ENCODE measurements at regions not wholly inside any gene's neighbourhood (a gene's known extent, or its start where the extent isn't known, plus 50 kb on each side); places are given as distances from the start of the nearest gene placed in this dataset.

DNA sequence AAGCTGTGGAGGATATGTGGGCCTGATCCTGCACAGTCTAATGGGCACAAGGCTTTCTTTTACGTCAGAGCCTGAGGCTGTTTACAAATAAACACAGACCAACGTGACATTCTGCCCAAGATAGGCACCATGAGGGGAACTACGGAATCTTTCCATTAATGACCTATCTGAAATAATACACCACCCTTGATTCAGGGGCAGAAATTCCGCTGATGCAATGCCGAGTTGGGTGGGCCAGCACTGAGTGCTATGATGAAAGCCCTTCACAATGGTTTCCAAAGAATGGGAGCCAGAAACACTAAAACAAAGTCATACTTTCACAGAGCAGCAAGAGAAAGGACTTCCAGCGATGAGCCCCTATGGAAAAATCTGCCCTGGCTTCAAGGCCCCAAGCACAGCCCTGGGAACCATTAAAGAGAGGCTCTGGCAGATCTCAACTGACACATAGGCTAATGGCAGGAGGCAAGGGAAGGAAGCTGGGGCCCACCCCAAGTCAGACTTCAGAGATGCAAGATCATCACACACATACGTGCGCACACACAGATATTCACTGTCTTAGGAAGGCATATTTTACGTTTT, 72.2 kb upstream of the DLX6 start:
- no peaks in the 10 kb centered on the region for H3K4me1 ChIP-seq (ENCODE audit: insufficient read depth, poor library complexity, severe bottlenecking)
- TF ChIP-seq, protein P1, sequence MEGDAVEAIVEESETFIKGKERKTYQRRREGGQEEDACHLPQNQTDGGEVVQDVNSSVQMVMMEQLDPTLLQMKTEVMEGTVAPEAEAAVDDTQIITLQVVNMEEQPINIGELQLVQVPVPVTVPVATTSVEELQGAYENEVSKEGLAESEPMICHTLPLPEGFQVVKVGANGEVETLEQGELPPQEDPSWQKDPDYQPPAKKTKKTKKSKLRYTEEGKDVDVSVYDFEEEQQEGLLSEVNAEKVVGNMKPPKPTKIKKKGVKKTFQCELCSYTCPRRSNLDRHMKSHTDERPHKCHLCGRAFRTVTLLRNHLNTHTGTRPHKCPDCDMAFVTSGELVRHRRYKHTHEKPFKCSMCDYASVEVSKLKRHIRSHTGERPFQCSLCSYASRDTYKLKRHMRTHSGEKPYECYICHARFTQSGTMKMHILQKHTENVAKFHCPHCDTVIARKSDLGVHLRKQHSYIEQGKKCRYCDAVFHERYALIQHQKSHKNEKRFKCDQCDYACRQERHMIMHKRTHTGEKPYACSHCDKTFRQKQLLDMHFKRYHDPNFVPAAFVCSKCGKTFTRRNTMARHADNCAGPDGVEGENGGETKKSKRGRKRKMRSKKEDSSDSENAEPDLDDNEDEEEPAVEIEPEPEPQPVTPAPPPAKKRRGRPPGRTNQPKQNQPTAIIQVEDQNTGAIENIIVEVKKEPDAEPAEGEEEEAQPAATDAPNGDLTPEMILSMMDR (IDR thresholded peaks at IDR 0.05; ENCODE audit: poor library complexity, severe bottlenecking): no peak
- DNase-seq (ENCODE audit: low spot score): no peak
- H3K4me3 ChIP-seq (ENCODE audit: severe bottlenecking): no peak overlapping the region
- H3K9me3 ChIP-seq (ENCODE audit: severe bottlenecking): no peaks in the 10 kb centered on the region
- H3K36me3 ChIP-seq (ENCODE audit: low read depth): no peaks in the 10 kb centered on the region
- no peak overlapping the region for H3K27ac ChIP-seq (ENCODE audit: poor library complexity, severe bottlenecking)
- ATAC-seq (ENCODE audit: low read depth): no peak
- H3K27me3 ChIP-seq (ENCODE audit: insufficient read depth, poor library complexity, severe bottlenecking): no peaks in the 10 kb centered on the region

DNA sequence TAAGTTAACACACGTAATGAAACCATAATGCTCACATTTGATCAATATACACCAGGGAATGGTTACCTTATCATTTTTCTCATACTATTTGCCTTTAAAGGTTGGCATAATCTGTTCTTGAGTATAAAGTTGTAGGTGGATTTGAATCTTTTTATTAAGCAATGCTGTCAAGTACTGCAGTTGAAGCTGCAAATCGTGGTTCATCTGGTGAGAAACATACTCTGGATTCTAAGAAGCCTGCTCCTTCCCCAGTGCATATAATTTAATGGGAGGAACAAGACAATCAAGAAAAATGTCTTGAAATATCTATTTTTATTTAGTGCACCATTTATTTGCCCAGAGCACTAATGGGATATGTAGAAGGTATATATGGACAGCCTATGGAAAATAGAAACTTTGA, 68.7 kb upstream of the DLX6 start:
- TF ChIP-seq, protein P1 (IDR thresholded peaks at IDR 0.05; ENCODE audit: poor library complexity, severe bottlenecking): no peak
- Histone ChIP-seq H3K27me3 (ENCODE audit: insufficient read depth, poor library complexity, severe bottlenecking) (no peaks in the 10 kb centered on the region), H3K4me3 (ENCODE audit: severe bottlenecking) (no peak overlapping the region), H3K9me3 (ENCODE audit: severe bottlenecking) (no peaks in the 10 kb centered on the region), H3K27ac (ENCODE audit: poor library complexity, severe bottlenecking) (no peak overlapping the region), H3K36me3 (ENCODE audit: low read depth) (no peaks in the 10 kb centered on the region), H3K4me1 (ENCODE audit: insufficient read depth, poor library complexity, severe bottlenecking) (no peaks in the 10 kb centered on the region)
- DNase-seq (ENCODE audit: low spot score): no peak
- ATAC-seq (ENCODE audit: low read depth): no peak

DNA sequence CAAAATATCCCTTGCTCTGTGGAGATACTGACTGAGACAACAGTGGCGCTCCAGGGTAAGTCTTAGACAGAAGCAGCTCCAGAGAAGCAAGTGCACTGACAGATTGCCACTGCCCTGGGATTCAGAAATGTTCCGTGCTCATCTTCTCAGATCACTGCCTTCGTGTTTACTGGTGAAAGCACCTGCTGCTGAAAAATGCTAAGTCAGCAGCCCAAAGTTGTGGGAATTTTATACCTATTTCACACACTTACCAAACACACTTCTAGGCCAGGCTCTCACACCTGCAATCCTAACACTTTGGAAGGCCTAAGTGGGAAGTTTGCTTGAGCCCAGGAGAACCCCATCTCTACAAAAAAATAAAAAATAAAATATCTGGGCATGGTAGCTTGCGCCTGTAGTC, 63.2 kb upstream of the DLX6 start:
- Histone ChIP-seq H3K9me3 (ENCODE audit: severe bottlenecking) (no peaks in the 10 kb centered on the region), H3K27ac (ENCODE audit: poor library complexity, severe bottlenecking) (no peak overlapping the region), H3K4me1 (ENCODE audit: insufficient read depth, poor library complexity, severe bottlenecking) (no peaks in the 10 kb centered on the region), H3K36me3 (ENCODE audit: low read depth) (no peaks in the 10 kb centered on the region), H3K27me3 (ENCODE audit: insufficient read depth, poor library complexity, severe bottlenecking) (peaks cover 3% of the 10 kb centered on the region), H3K4me3 (ENCODE audit: severe bottlenecking) (no peak overlapping the region)
- no peak for DNase-seq (ENCODE audit: low spot score)
- TF ChIP-seq, protein P1 (IDR thresholded peaks at IDR 0.05; ENCODE audit: poor library complexity, severe bottlenecking): no peak
- ATAC-seq (ENCODE audit: low read depth): no peak

DNA sequence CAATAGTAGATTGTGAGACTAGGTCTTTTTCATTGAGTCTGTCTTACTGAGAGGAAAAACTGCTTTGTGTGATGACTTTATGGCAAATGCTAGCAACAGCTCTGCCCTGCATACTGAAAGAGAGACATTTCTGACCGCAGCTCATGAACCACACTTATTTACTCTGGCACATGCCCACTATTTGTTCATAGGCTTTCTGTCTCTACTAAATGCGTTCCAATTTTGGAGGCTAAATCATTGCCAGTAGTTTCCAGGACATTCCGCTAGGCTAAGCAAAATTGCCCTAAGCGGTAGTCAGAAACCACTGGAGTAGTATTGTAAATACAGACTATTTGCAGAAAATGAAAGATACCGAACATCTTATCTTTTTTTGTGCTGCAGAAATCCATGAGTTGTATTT, 55.6 kb upstream of the DLX6 start:
- TF ChIP-seq, protein P1 (IDR thresholded peaks at IDR 0.05; ENCODE audit: poor library complexity, severe bottlenecking): no peak
- H3K27ac ChIP-seq (ENCODE audit: poor library complexity, severe bottlenecking): no peak overlapping the region
- DNase-seq (ENCODE audit: low spot score): no peak
- H3K27me3 ChIP-seq (ENCODE audit: insufficient read depth, poor library complexity, severe bottlenecking): peaks cover 11% of the 10 kb centered on the region
- ATAC-seq (ENCODE audit: low read depth): peak; percentile 66
- H3K9me3 ChIP-seq (ENCODE audit: severe bottlenecking): no peaks in the 10 kb centered on the region
- H3K36me3 ChIP-seq (ENCODE audit: low read depth): no peaks in the 10 kb centered on the region
- no peaks in the 10 kb centered on the region for H3K4me1 ChIP-seq (ENCODE audit: insufficient read depth, poor library complexity, severe bottlenecking)
- H3K4me3 ChIP-seq (ENCODE audit: severe bottlenecking): no peak overlapping the region

DNA sequence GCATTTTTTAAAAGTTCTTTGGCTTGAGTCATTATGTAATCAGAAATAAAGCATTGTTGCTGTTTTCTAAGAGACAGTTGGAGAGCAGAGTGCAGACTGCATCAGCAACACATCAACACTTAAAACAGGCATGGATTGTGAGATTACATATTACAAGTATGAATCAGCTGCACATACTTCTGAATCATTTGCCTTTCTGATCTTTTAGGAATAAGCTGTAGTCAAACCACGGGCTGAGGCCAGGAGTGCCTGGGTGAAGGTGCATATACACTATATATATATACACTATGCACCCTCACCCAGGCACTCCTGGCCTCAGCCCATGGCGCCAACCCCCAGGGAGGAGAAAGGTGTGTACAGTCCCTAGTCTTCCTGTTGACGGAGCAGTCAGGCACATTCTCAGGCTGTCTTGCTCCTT, 52.4 kb upstream of the DLX6 start:
- ATAC-seq (ENCODE audit: low read depth): peak; percentile 78
- no peak for DNase-seq (ENCODE audit: low spot score)
- Histone ChIP-seq H3K27ac (ENCODE audit: poor library complexity, severe bottlenecking) (no peak overlapping the region), H3K27me3 (ENCODE audit: insufficient read depth, poor library complexity, severe bottlenecking) (peaks cover 11% of the 10 kb centered on the region), H3K4me3 (ENCODE audit: severe bottlenecking) (no peak overlapping the region), H3K36me3 (ENCODE audit: low read depth) (no peaks in the 10 kb centered on the region), H3K9me3 (ENCODE audit: severe bottlenecking) (no peaks in the 10 kb centered on the region), H3K4me1 (ENCODE audit: insufficient read depth, poor library complexity, severe bottlenecking) (no peaks in the 10 kb centered on the region)
- TF ChIP-seq, protein P1 (IDR thresholded peaks at IDR 0.05; ENCODE audit: poor library complexity, severe bottlenecking): no peak
